ENCODE measurements at regions not wholly inside any gene's neighbourhood (a gene's known extent, or its start where the extent isn't known, plus 50 kb on each side); places are given as distances from the start of the nearest gene placed in this dataset.
"Not testable (repeated sequence)": the region's sequence is repeated elsewhere in the genome, so short reads cannot be mapped to it uniquely, and the experiment has no call there.

DNA sequence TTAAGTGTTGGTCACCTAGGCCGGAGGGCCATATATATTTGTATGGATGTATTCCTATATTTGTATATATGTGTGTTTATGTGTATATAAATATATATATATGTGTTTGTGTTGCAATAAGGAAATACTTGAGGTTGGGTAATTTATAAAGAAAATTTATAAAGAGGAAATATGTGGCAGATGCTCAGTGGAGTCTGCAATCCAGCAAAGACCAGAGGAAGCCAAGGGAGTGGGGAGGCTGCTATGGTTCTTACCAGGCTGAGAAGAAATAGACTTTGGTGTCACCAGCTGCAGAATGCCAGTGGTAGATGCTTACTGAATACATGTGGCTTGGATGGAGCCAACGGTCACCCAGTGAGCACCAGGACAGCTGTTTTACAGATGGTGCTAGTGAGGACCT, 97.4 kb upstream of the ELOVL5 start:
- no peak for DNase-seq (ENCODE audit: low spot score)

DNA sequence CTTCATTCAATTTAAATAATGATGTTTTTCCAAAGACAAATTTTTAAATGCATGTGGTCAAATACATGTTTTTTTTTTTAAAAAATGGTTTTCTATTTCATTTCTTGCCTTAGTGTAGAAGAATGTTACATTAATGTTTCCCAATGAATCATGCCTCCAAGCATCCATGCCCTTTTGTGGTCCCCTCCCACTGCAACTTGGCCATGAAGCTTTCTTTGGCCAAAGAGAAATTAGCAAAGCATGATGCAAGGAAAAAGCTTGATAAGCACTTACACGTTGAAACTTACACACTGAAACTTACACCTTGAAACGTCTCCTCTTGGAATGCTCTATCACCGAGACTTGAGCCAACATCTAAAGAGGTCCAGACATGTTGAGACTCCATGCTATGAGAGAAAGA, 93.0 kb upstream of the ELOVL5 start:
- DNase-seq (ENCODE audit: low spot score), result no peak

DNA sequence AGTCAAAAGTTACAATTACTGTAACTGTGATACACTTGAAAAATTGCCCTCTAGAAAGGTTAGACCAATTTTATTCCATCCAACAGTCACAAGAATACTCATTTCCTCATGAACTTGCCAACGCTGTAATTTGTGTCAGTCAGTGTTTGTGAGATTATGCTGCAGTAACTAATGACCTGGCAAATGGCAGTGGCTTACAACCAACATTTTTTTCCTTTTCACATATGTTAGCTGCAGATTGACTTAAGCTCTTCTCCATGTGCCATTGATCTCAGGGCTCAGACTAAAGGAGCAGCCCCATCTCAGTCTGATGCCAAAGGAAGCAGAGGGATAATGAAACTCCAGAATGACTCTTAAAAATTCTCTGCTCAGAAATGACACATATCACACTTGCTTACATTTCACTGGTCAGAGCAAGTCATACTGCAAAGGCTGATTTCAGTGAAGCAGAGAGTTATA, 92.3 kb upstream of the ELOVL5 start:
- DNase-seq (ENCODE audit: low spot score), result no peak

DNA sequence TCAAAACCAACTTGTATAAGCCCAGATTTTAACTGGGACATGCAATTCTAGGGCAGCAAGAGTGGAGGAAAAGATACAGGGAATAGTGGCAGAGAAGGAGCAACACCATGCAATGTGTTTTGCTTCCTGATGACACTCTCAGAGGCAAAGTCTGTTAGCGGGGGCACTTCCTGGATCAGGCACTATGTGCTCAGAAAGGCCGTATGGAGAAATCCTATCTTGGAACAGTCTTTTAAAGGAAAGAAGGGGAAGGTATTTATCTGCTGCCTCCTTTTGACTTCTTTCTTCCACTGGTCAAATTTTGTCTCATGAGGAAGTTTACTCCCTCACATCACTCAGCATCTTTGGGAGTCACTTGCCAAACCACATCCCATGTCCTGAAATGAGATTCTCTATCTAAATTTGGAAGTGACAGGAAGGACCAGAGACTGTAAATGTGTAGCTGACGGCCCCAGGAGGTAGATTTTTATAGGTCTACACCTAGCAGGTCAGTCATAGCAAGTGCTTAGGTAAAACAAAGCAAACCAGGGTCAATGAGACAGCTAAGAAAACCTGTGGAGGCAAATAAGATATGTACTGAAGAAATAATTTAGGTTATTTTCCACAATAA, 91.7 kb upstream of the ELOVL5 start:
- DNase-seq (ENCODE audit: low spot score), result no peak

DNA sequence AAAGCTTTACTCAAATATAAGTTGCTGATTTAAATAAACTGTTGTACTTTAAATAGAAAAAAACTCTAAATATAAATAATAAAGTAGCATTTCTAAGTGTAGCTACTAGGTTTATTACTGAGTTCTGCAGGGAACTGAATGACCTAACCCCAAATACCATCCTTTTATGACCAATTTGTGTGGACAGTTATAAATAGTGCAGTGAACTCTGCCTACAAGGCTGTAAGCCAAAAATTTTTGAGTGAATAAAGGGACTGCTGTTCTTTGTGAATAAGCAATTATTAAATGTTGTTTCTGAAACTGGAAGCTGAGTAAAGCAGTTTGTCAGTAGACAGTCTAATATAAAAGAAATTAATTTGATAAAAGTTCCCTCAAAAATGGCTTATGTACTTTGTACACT, 90.8 kb upstream of the ELOVL5 start:
- no peak for DNase-seq (ENCODE audit: low spot score)

DNA sequence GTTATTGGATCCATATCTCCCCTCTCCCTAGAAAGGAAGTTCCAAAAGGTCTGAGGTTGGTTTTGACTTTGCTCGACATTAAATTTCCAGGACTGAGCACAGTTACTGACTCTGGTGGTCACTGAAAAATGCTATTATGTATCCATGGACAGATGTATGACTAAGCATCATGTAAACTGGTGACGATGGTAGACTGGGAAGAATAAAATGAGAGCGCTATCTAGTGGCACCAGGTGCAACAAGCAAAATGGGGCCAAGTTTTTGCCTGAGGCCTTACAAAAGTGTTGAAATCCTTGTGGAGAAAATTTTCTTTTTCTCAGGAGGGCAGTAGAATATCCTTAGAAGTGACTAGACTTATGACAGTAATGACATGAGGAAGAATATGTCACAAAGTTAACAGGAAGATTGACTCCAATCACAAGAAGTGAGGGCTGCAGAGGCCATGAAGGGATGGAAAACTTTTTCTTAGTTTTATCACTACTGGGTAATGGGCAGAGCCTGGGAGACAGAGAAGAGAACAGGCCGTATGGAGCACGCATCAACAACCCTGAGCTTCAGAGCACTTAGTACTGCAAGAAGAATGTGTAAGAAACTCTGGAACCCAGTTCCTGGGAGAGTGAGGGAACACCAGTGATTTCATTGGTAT, 88.9 kb upstream of the ELOVL5 start:
- peak; percentile 79 for DNase-seq (ENCODE audit: low spot score)

DNA sequence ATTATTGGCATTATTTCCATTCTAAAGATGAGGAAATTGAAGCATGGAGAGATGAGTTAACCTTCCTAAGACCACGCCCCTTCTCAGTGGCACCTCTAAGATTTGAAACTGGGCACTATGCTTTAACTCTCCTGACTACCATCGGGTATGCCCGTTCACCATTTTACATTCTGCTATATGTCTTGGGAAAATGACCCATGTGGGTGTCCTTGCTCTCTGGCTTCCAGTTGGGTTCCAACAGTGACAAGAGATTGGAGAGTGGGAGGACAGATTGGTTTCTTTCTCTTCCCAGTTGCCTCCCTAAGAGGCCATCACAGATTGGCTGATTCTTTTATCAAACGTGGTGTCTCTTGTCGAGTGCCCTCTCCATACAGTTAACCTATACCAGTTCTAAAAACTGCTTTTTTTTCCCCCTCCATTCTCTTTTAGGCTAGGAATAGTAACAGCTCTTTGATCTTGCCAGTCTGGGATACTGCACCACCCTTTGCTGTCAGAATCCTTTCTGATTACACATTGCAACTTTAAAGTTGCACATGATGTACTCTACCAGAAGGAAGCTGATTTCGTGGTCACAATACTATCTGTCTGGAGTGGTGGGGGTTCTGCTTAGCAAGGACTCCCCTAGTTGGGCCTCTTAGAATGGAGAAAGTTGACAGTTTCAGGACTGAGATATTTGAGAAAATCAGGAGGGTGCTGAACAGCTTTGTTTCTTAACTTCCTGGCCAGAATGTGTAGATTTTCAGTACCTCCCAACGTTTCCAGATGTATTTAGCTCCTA, 88.0 kb upstream of the ELOVL5 start:
- no peak for DNase-seq (ENCODE audit: low spot score)

DNA sequence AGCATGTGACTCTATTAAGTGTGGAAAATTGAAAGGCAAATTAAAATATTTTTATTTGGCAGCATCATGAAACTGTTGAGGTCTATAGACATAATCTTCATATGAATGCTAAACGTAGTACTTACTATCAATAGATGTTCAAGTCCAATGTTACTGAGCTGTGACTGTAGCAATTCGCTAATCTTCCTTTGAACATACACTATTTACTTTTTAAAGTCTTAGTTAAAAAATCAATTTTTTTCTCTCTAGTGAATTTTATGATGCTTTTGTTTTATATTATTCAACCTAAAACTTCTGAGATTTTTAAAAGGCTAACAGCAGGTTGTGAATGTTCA, 85.2 kb upstream of the ELOVL5 start:
- DNase-seq (ENCODE audit: low spot score), result no peak

DNA sequence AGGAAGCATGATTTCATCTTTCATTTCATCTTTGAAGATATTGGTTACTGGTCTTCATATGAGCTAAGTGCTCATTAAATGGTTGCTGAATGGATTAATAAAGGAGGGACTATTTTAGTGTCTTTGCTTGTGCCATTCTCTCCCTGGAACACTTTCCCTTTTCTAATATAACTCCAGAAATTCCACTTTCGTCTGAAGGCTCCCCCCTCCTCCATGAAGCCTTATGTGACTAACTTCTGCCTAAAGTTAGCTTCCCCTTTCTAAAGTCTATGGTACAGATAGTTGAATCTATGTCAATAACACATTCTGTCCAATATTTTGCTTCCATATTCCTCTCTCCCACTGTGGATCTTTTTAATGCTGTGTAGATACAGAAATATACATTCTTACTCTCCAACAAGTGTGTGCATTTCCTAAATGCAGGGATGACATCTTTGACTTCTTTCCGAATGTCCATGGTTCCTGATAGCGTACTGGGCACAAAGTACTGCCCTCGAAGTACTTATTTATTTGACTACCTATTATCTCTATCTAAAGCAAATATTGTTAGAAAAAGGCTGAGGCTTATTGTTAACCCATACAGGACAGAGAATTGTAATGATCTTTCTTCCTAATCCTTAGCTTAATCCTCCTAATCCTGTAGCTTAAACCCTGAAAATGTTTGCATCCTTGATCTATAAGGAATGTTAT, 84.7 kb upstream of the ELOVL5 start:
- no peak for DNase-seq (ENCODE audit: low spot score)

DNA sequence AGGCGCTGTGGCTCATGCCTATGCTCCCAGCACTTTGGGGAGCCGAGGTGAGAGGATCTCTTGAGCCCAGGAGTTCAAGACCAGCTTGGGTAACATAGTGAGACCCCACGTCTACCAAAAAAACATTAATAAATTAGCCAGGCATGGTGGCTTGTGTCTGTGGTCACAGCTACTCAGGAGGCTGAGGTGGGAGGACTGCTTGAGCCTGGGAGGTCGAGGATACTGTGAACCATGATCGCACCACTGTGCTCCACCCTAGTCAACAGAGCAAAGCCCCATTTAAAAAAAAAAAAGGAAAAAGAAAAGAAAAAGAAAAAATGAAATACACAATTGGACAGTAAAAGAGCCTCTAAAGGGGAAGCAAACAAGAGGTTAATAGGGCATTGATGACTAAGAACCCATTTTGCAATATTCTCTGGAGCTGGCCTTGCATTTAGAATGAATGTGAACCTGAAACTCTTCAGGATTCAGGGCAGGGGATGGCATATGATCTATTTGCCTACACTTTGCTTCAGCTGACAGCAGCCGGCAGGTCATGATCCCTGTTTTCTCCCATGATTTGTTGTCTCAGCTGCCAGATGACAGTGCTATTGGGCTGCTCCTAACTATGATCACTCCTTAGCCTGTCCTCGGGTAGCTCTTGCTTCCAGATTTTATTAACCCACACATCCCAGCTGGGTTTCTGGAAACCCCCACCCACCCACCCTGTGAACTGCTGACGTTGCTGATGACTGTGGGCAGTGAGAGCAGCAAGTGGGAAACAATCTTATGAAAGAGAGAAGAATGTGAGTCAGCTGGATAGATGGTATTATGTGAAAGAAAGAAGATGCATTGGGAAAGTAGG, 83.8 kb upstream of the ELOVL5 start:
- no peak for DNase-seq (ENCODE audit: low spot score)

DNA sequence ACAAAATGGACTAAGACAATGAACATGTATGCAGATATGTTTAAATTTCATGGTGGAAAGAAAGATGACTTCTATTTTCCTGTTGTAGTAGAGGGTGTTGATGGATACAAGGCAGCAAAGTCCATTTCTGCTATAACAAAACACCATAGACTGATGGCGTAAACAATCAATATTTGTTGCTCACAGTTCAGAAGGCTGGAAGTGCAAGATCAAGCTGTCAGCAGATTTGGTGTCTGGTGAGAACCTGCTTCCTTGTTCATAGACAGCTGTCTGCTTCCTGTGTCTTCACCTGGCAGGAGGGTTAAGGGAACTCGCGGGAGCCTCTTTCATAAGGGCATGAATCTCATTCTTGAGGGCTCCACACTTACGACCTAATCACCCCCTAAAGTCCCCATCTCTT, 83.0 kb upstream of the ELOVL5 start:
- DNase-seq (ENCODE audit: low spot score), result no peak

DNA sequence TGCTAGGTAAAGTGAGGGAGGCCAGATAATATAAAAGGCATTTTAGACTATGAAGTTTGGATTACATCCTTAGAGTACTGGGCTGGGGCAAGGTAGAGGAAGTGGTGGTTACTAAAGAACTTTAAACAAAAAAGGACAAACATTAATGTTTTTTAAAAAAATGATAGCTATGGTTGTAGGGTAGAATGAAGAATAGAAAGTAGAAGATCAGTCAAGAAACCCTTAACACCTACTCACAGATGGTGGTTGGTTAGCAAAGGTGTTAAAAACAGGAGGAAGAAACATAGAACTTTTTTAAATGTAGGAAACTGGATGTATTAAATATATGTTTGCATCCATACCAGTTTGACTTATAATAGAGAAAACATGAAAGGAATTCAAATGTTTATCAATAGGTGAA, 80.7 kb upstream of the ELOVL5 start:
- DNase-seq (ENCODE audit: low spot score), result no peak

DNA sequence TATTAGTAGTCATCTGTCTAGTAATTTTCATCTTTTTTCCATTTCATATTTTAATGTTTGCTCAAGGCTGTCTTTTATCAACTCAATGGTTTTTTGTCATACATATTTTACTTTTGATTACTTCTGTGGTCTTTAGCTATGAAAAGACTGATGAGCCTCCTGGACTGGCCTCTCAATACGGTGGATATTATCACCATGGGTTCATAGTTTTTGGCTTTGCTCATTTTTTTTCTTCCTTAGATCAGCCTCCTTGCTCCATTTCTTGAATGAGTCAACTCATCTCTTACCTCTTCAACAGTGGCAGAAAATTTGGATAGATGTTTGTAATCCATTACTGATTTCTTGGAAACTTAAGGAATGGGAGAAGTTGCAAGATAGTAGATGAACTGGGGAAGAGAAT, 80.1 kb upstream of the ELOVL5 start:
- DNase-seq (ENCODE audit: low spot score), result no peak

DNA sequence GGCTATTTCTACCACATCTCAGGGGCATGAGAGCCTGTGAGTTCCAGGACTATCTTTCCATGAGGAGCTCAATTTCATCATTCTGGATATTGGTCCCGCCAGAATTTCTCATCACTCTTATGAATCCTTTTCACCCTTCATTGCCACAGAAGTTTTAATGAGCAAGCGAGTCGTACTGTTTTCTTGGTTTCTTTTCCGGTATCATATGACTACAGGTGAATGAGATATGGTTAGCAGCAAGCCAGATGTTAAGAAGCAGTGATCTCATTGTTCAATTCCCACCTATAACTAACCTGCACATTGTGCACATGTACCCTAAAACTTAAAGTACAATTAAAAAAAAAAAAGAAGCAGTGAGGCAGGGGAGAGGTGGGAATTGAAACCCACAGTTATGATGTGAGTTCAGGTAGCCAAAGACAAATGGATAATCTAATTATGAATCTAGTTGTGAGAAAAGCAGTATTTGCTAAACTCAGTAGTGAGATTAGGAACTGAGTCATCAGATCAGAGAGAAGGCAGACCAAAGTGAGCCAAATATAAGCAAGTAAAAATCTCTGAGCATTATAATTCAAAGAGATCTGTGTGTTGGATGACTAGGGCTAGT, 78.0 kb upstream of the ELOVL5 start:
- no peak for DNase-seq (ENCODE audit: low spot score)

DNA sequence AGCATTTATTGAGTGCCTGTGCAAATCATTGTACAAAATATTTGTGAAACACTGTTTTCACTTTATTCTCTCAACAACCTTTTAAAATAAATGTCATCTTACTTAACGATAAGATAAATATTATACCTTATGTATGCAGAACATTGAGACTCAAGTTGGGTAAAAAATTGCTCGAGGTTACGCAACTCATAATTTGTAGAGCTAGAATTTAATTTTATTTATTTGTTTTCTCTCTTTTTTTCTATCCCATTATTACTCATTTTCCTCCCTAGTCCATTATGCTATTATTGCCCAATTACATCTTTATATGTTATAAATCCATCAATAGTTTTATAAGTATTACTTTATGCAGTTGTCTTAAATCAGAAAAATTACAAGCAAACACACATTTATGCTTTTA, 77.4 kb upstream of the ELOVL5 start:
- no peak for DNase-seq (ENCODE audit: low spot score)

DNA sequence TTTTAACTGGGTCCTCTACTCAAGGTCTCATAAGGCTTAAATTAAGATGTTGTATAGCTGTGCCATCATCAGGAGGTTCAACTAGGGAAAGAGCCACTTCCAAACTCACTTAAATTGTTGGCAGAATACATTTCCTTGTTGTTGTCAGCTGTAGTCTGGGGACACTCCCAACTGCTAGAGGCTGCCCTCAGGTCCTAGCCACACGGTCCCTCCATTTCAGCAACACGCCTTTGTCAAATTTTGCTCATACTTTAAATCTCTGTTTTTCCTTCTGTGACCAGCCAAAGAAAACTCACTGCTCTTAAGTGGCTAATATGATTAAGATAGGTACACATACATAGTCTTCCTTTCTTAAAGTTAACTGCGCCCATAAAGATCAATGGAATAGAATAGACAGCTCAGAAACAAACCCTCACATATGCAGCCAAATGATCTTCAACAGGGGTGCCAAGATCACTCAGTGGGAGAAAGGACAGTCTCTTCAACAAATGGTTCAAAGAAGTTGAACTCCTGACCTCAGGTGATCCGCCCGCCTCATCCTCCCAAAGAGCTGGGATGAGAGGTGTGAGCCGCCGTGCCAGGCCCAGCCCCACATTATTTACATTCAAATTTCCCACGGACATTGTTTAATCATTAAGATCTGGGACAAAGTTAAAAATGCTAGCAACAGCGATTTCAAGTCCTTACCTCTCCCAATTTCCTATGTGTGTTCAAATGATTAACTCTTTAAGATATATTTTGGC, 76.4 kb upstream of the ELOVL5 start:
- DNase-seq (ENCODE audit: low spot score), result no peak

DNA sequence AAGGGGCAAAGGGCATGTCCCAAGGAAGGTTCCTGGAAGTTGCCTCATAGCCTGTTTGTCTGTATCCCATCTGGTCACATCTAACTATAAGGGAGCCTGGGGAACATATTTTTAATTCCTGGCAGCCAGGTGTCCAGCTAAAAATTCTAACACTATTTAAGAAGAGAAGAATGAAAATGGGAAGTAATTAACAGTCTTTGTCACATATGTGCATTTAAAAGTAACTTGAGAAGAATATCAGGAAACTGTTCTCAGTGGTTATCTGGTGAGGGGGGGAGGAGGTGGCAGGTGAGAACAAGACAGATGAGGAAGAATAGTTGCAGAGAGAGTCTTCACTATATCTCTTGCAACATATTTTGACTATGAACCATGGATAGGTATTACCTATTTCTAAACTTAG, 75.5 kb upstream of the ELOVL5 start:
- DNase-seq (ENCODE audit: low spot score), result no peak

DNA sequence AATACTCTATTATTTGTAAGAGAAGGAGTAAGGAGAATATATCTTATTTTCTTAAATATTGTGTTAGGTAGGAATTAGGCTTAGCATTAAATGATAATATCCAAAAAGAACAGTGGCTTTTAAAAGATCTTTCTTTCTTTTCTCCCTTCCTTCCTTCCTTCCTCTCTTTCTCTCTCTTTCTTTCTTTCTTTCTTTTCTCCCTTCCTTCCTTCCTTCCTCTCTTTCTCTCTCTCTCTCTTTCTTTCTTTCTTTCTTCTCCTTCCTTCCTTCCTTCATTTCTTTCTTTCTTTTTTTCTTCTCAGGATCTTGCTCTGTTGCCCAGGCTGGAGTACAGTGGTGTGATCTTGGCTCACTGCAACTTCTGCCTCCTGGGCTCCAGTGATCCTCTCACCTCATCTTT, 74.8 kb upstream of the ELOVL5 start:
- not testable (repeated sequence) for DNase-seq (ENCODE audit: low spot score)

DNA sequence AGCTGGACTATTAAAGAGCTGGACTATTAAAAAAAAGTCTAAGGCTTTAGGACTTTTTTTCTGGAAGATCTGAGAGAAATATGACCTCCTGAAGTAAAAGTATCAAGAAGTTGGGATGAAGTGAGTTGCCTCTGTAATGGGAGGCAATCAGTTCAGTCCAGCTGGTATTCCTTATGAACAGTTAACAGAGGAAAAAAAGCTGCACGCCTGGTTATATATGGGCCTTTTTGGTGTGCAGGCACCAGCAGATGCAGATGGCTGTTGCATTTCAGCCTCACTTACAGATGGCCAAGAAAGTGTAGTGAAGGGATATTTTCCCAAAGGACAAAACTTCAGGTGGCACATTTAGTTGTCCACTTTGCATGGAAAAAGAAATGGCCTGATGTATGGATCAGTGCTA, 70.3 kb upstream of the ELOVL5 start:
- no peak for DNase-seq (ENCODE audit: low spot score)

DNA sequence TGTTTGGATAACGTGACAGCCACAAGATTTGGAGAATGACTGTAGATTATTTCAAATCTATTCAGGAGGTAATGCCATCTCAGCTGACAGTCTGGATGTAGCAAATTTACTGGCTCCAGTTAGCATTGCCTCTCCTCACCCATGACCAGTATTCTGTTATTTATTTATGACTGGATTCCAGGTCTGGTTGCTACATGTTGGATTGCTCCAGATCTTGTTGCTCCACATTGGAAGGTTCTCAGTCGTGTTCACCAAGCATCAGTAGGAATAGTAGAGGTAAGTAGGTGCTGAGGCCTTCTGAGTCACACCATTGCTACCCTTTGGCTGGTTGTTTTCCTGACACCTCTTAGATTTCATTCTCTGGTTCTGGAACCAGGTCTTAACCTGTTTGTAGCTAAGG, 69.5 kb upstream of the ELOVL5 start:
- DNase-seq (ENCODE audit: low spot score), result no peak

DNA sequence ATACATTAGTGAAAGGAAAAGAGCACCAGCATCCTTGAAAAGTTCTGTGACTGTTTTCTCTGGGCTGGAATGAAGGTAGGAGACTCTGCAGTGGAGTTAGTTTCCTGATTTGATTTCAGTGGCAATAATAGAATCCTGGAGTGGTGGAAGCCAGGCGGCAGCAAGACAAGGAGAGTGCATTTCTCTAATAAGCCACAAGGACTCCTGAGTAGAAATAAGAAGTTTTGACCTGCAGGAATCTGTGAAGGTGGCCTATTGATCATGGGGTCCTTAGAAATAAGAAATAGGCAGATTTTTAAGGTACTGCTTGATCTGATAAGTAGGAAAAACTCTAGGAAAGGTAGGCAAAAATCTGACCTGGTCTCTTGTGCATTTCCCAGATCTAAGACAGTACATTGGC, 68.4 kb upstream of the ELOVL5 start:
- DNase-seq (ENCODE audit: low spot score), result no peak

Data from HT-29 (cell line).